Activated CD4-positive, alpha-beta T cell treated with anti-CD3 and anti-CD28 coated beads for 24 hours (primary cell): ENCODE measurements at regions not wholly inside any gene's neighbourhood (a gene's known extent, or its start where the extent isn't known, plus 50 kb on each side); places are given as distances from the start of the nearest gene placed in this dataset.
"Not testable (repeated sequence)": the region's sequence is repeated elsewhere in the genome, so short reads cannot be mapped to it uniquely, and the experiment has no call there.

Experiments used
- DNase-seq, 2 donors: peaks; one replicate each; pipeline ENCODE4 v3.0.0-alpha.2; 2020; ENCODE audit warnings: low read depth in 2 of 2

- DNase-seq = no peak
Observed at GRCh38 chr14:62505045-62505444, 540.2 kb downstream of the KCNH5 start.

DNA sequence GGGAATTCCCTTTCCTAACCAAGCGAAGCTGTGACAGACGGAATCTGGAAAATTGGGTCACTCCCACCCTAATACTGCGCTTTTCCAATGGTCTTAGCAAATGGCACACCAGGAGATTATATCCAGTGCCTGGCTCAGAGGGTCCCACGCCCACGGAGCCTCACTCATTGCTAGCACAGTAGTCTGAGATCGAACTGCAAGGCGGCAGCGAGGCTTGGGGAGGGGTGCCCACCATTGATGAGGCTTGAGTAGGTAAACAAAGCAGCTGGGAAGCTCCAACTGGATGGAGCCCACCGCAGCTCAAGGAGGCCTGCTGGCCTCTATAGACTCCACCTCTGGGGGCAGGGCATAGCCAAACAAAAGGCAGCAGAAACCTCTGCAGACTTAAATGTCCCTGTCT lies 523.9 kb downstream of the KCNH5 start:
- not testable (repeated sequence) for DNase-seq

GRCh38 chr14:62528296-62528695 lies 517.0 kb downstream of the KCNH5 start:
- no peak for DNase-seq

- no peak for DNase-seq
Observed at GRCh38 chr14:62532181-62532580, 513.1 kb downstream of the KCNH5 start.

- no peak for DNase-seq
Observed at GRCh38 chr14:62546862-62547474, 498.3 kb downstream of the KCNH5 start.

- DNase-seq = no peak
Observed at GRCh38 chr14:62557416-62557815, 487.8 kb downstream of the KCNH5 start.

DNA sequence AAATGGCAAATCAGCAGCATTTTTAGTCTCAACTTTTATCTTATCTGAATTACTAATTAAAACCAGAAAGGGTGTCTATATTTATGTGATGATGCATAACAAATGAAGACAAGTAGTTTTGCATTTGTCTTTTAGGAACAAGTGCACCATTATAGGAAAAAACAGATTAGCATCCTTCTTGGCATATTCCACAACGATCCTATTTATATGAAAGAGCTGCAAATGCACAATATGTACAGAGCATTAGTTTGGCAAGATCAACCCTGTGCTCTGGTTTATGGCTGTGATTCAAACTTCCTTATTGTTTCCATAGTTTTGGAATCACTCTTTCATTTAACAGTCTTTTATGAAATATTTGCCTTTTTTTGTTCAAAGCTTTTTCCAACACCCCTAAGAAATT lies 486.8 kb downstream of the KCNH5 start:
- no peak for DNase-seq

DNA sequence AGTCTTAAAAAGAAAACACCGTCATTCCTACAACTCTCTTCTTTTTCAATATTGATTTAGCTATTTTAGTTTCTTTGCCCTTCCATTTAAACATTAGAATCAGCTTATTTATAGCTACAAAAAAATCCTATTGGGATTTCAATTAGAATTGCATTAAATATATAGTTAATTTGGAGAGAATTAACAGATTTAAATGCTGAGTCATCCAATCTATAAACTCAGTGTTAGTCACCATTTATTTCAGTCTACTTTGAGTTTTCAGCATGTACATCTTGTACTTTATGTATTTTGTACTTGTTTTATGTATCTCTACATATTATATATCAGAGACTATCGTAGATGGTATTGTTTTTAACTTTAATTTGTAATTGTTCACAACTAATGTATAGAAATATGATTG lies 460.0 kb downstream of the KCNH5 start:
- DNase-seq = no peak

DNA sequence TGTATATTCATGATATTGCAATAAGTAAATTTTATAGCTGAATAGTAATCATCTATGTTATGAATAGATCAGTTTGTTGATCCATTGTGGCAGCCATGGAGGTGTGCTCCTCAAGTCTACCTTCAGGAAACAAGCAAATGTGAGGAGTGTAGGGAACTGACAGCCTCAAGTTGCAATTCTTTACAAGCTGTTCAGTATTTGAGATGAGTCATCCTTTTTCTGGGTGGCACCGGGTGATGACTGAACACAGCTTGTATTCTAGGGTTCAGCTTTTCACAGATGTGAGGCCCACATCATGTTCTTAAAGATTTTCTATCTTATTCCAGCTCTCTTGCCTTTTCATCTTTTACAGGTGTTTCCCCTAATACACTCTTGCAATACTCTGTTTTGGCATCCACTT lies 452.4 kb downstream of the KCNH5 start:
- no peak for DNase-seq

DNA sequence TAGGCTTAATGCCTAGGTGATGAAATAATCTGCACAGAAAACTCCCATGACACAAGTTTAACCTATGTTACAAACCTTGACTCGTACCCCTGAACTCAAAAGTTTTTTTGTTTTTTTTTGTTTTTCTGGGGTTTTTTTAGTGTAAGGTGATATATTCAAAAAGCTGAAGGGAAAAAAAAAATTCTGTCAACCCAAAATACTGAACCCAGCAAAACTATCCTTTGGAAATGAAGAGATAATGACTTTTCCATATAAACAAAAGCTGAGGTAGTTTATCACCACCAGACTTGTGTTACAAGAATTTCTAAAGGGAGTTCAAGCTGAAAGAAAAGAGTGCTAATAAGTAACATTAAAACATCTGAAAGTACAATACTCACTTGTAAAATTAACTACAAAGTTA lies 448.1 kb downstream of the KCNH5 start:
- no peak for DNase-seq

DNA sequence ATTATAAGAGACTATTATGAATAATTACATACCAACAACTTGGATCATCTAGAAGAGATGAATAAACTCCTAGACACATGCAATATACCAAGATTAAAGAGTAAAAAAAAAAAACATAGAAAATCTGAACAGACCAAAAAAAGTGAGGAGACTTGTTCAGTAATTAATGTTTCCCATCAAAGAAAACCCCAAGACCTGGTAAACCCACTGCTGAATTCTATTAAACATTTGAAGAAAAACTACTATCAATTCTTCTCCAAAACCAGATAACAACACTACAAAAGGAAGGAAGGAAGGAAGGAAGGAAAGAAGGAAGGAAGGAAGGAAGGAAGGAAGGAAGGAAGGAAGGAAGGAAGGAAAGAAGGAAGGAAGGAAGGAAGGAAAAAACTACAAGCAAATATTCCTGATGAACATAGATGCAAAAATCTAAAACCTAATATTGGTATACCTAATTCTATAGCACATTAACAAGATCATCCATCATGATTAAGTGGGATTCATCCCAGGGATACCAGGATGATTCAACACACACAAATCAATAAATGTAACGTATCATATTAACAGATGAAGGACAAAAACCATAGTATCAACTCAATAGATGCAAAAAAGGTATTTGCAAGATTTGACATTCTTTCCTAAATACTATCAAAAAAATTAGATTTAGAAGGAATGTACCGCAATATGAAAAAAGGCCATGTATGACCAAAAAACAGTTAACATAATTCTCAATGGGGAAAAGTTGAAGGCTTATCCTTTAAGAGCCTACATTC lies 445.5 kb downstream of the KCNH5 start:
- no peak for DNase-seq

DNA sequence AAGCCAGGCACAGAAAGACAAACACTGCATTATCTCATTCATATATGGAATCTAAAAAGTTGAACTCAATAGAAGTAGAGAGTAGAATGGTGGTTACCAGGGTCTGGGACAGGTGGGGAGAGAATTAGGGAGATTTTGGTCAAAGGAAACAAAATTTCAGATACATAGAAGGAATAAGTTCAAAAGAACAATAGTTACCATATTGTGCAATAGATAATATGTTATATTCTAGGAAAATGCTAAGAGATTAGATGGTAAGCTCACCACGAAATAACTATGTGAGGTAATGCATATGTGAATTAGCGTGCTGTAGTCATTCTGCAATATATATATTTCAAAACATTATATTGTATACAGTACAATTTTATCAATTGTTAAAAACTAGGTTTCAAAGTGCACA lies 442.5 kb downstream of the KCNH5 start:
- DNase-seq = no peak

DNA sequence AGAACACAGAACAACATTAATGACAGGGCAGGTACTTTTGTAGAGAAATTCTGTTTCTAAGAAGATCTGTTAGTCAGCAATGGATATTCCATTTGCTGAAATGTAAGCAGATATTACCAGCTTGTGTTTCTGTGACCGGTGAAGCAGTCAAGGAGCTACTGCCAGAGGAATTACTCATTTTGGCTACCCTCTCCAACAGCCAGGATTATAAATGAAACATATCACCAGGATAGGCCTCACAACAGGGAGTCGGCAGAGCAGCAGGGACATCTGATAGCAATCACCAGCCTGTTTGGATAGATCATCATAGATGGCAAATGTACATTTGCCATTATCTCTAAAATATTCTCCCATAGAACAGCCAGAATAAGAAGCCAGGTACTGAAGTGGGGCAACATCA lies 440.7 kb downstream of the KCNH5 start:
- no peak for DNase-seq

- DNase-seq = no peak
Observed at GRCh38 chr14:62614122-62614521, 431.1 kb downstream of the KCNH5 start.

- DNase-seq = no peak
Observed at GRCh38 chr14:62616668-62617067, 428.6 kb downstream of the KCNH5 start.

- DNase-seq = no peak
Observed at GRCh38 chr14:62626416-62626815, 418.8 kb downstream of the KCNH5 start.

DNA sequence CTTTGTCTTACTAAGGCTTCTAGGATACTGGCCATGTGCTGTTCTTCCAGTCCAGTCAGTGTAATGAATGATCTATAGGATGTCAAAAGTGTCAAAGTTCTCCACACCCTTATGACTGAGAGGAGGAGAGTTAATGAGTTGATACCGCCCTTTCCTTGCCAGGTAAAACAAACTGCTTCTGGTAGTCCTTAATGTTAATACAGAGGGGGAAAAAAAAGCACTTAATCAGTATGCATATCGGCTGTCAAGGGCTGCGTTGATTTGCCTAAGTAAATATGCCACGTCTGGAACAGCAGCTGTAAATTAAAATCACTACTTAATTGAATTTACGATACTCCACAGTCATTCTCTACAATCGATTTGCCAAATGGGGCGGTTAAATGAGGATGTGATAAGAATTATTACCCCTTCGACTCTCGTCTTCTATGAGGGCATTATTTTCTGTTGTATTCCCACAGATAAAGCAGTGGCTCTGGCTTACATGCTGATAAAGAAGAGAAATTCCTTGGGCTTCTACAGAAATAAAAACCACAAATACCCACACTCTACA lies 416.0 kb downstream of the KCNH5 start:
- no peak for DNase-seq

DNA sequence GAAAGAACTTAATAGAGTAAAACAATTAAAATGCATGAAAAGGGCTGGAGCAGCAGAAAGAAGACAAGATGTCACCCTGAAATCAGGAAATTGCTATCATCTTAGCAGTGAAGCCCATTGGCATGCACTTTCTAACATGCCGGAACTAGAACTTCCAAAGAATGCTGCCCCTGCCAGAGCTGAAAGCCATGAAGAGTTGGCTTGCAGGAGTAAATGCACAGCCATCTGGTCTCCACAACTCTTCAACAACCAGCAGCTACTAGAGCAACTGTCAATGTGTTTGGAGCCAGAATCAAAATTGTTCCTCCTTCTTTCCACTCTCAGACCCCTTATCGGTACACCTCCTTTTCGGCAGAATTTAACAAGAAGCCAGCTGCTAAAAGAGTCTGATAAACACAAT lies 414.1 kb downstream of the KCNH5 start:
- no peak for DNase-seq

DNA sequence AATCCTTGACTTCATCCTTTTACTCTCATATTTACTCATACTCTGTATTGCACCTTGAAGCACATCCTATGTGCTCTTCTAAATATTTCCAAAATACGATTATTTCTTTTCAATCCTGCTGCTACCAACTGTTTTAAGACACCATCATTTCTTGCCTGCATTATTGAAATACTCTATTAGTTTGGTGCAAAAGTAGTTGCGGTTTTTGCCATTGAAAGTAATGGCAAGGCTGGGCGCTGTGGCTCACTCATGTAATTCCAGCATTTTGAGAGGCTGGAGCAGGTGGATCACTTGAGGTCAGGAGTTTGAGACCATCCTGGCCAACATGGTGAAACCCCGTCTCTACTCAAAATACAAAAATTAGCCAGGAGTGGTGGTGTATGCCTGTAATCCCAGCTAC lies 412.5 kb downstream of the KCNH5 start:
- DNase-seq = no peak

- no peak for DNase-seq
Observed at GRCh38 chr14:62645649-62646048, 399.6 kb downstream of the KCNH5 start.
